LNCaP clone FGC (cell line): ENCODE measurements at regions not wholly inside any gene's neighbourhood (a gene's known extent, or its start where the extent isn't known, plus 50 kb on each side); places are given as distances from the start of the nearest gene placed in this dataset.
"Not testable (repeated sequence)": the region's sequence is repeated elsewhere in the genome, so short reads cannot be mapped to it uniquely, and the experiment has no call there.

Source experiments
- DNase-seq: peaks from one replicate; pipeline ENCODE4 v3.0.0-alpha.2; 2011; ENCODE audit warnings: low read depth
- H3K4me3 ChIP-seq: 2 replicates; pipeline ENCODE4 v1.5.1; 2011; ENCODE audit warnings: mild to moderate bottlenecking, low read depth, low read length, control low read depth
- TF ChIP-seq, protein P1 (sequence below): IDR thresholded peaks from 2 replicates; pipeline ENCODE4 v1.5.1; 2012; ENCODE audit warnings: mild to moderate bottlenecking; ENCODE audit not compliant: control insufficient read depth, insufficient read depth; ENCODE audit errors: extremely low read depth

DNA sequence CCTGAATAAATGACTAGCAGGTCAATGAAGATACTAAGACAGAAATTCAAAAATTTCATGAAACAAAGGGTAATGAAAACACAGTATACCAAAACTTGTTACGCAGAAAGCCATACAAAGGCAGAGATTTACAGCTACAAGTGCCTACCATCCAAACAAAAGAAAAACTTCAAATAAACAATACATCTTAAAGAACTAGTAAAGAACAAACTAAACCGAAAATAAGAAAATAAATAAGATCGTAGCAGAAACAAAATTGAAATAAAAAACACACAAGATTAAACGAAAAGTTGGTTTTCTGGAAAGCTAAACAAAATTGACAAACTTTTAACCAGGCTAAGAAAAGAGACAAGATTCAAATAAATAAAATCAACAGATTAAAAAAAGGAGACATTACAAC lies 51.5 kb downstream of the VPREB1 start:
- not testable (repeated sequence) for H3K4me3 ChIP-seq, DNase-seq

DNA sequence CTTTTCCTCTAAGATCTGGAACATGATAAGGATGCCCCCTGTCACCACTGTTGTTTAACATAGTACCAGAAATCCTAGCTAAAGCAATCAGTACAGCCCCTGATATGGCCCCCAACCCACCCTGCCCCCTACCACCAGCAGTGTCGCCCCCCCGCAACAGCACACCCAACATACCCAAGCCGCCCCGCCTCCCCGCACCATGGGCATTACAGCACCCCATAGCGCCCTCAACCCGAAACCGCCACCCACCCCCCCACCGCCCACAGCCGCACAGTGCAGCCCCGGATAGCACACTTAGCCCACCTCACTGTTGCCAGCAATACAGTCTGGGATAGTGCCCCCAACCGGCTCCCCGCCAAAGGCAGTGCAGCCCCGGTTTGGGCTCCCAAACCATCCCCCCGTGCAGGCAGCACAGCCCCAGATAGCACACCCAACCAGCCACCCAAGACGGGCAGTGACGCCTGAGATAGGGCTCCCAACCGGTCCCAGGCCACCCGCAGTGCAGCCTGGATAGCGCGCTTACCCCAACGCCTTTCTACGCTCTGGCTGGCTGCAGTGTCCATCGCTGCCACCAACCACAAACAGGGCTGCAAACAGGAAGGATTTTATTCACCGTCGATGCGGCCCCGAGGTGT lies 52.7 kb downstream of the VPREB1 start:
- DNase-seq: not testable (repeated sequence)
- H3K4me3 ChIP-seq: peak overlapping the region; percentile 77

GRCh38 chr22:22297794-22298653 lies 53.4 kb downstream of the VPREB1 start:
- H3K4me3 ChIP-seq: peak overlapping the region; percentile 77
- DNase-seq: not testable (repeated sequence)

GRCh38 chr22:22298654-22299009 lies 54.0 kb downstream of the VPREB1 start:
- DNase-seq: not testable (repeated sequence)
- H3K4me3 ChIP-seq: peak overlapping the region; percentile 77

- H3K4me3 ChIP-seq, DNase-seq: not testable (repeated sequence)
Observed at GRCh38 chr22:22300511-22300910, 55.9 kb downstream of the VPREB1 start.

DNA sequence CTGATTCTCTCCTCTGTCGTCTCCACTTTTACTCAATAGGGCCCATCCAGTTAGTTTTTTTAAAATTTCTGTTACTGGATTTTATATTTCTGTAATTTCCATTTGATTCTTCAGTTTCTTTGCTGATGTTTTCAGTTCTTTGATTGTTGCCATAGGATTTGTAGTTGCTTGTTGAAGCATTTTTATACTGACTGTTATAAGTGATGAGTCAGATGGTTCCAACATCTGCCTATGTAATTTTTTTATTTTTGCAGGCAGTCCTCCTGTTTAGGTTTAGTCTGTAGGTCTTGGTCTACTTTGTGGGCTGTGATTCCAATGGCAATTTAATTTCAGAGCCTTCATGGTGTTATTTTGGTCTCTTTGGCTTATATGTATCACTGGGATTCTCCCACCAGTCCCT lies 56.4 kb downstream of the VPREB1 start:
- not testable (repeated sequence) for H3K4me3 ChIP-seq, DNase-seq

- DNase-seq: no peak
- TF ChIP-seq, protein P1, sequence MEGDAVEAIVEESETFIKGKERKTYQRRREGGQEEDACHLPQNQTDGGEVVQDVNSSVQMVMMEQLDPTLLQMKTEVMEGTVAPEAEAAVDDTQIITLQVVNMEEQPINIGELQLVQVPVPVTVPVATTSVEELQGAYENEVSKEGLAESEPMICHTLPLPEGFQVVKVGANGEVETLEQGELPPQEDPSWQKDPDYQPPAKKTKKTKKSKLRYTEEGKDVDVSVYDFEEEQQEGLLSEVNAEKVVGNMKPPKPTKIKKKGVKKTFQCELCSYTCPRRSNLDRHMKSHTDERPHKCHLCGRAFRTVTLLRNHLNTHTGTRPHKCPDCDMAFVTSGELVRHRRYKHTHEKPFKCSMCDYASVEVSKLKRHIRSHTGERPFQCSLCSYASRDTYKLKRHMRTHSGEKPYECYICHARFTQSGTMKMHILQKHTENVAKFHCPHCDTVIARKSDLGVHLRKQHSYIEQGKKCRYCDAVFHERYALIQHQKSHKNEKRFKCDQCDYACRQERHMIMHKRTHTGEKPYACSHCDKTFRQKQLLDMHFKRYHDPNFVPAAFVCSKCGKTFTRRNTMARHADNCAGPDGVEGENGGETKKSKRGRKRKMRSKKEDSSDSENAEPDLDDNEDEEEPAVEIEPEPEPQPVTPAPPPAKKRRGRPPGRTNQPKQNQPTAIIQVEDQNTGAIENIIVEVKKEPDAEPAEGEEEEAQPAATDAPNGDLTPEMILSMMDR: no peak
- H3K4me3 ChIP-seq: no peak overlapping the region
Observed at GRCh38 chr22:22316589-22316988, 72.0 kb downstream of the VPREB1 start.

- TF ChIP-seq, protein P1: no peak
- H3K4me3 ChIP-seq: no peak overlapping the region
- DNase-seq: no peak
Observed at GRCh38 chr22:22318723-22319465, 74.3 kb downstream of the VPREB1 start.

DNA sequence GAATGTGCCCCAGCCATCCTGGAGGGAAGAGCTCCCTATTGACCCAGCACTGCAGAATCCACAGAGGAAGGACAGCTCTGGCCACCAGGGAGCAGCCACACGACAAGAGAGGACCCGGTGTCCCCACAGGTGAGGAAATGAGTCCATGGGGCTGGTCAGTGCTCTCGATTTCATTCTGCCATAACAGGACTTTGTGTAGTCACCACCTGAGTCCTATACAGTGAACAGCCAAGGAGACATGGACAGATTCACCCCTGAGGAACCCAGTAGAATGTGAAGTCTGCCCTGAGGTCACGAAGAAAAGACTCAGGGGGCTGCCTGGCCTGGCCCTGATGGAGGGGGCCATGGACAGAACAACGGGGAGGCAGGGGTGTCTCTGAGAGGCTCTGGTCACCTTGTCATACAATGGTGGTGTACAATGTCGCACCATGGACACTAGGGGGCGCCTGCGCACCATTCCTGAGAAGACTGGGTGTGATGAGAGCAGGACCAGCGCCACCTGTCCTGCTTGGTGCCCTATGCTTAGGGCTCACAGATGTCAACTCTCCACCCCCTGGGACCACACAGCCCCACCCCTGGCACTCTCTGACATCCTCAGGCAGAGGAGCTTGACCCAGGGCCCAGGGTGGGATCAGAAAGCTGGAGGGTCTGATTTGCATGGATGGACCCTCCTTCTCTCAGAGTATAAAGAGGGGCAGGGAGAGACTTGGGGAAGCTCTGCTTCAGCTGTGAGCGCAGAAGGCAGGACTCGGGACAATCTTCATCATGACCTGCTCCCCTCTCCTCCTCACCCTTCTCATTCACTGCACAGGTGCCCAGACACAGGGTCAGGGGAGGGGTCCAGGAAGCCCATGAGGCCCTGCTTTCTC lies 77.4 kb downstream of the VPREB1 start:
- peak; percentile 15 for DNase-seq
- TF ChIP-seq, protein P1: peak; percentile 94
- not testable (repeated sequence) for H3K4me3 ChIP-seq
